ENCODE measurements at regions not wholly inside any gene's neighbourhood (a gene's known extent, or its start where the extent isn't known, plus 50 kb on each side); places are given as distances from the start of the nearest gene placed in this dataset.

DNA sequence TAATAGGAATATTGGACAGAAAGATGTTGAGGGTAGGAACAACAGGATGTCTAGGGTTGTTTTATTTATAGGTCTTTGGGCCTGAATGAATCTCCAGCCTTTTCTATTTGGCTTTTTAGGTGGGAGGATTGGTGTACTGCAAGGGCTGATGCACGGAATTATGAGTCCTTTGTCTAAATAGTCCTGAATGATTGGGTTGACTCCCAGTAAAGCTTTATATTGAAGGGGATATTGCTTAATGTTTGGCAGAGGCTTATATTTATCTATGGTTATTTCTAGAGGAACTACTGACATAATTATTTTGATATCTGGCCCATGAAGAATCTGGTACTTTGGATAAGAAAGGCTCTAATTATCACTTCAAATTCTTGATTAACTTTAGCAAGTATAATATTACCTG, 253.6 kb upstream of the AVPR1A start:
- H4K5ac ChIP-seq (ENCODE audit: insufficient read length, low read depth, low read length): no peak overlapping the region
- no peak overlapping the region for H3T11ph ChIP-seq (ENCODE audit: low read length)
- H2AK5ac ChIP-seq (ENCODE audit: insufficient read length, low read length): no peak overlapping the region
- TF ChIP-seq, protein P1, sequence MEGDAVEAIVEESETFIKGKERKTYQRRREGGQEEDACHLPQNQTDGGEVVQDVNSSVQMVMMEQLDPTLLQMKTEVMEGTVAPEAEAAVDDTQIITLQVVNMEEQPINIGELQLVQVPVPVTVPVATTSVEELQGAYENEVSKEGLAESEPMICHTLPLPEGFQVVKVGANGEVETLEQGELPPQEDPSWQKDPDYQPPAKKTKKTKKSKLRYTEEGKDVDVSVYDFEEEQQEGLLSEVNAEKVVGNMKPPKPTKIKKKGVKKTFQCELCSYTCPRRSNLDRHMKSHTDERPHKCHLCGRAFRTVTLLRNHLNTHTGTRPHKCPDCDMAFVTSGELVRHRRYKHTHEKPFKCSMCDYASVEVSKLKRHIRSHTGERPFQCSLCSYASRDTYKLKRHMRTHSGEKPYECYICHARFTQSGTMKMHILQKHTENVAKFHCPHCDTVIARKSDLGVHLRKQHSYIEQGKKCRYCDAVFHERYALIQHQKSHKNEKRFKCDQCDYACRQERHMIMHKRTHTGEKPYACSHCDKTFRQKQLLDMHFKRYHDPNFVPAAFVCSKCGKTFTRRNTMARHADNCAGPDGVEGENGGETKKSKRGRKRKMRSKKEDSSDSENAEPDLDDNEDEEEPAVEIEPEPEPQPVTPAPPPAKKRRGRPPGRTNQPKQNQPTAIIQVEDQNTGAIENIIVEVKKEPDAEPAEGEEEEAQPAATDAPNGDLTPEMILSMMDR (conservative IDR thresholded peaks at IDR 0.05): no peak
- no peak overlapping the region for H3K4me2 ChIP-seq (ENCODE audit: insufficient read depth, insufficient read length, low read length)
- Mint-ChIP-seq H3K9me3 (peaks cover 5% of the 10 kb centered on the region in 2 experiments; a peak in 2 of 5 replicates), H3K27ac (no peak overlapping the region), H3K4me3 (no peak overlapping the region), H3K4me1 (no peaks in the 10 kb centered on the region), H3K36me3 (ENCODE audit: insufficient read depth in 1 of 3, low read depth in 3 of 3) (no peaks in the 10 kb centered on the region; a peak in 1 of 7 replicates), H3K27me3 (ENCODE audit: low read depth) (no peaks in the 10 kb centered on the region)
- H3K23me2 ChIP-seq (ENCODE audit: insufficient read length, low read depth, low read length, poor library complexity, severe bottlenecking): no peaks in the 10 kb centered on the region
- H3K4me1 ChIP-seq (ENCODE audit: insufficient read depth, low read length): no peaks in the 10 kb centered on the region
- H3K18ac ChIP-seq (ENCODE audit: insufficient read length, low read depth, low read length): no peak overlapping the region
- no peak overlapping the region for H2BK5ac ChIP-seq (ENCODE audit: insufficient read length, low read length)
- H2BK20ac ChIP-seq (ENCODE audit: low read depth, low read length, poor library complexity, severe bottlenecking): no peak overlapping the region
- no peaks in the 10 kb centered on the region for H3K9me3 ChIP-seq (ENCODE audit: control insufficient read depth, low read depth, low read length)
- no peak overlapping the region for H4K8ac ChIP-seq (replicated peaks; ENCODE audit: insufficient read length, low read depth, low read length)
- no peak overlapping the region for H4K91ac ChIP-seq (ENCODE audit: insufficient read length, low read depth, low read length)
- no CpG with 5 or more reads among the region's 1 CpG for WGBS (ENCODE audit: extremely low coverage, insufficient read length, low lambda C conversion rate)
- no peaks in the 10 kb centered on the region for H3K27me3 ChIP-seq (ENCODE audit: insufficient read depth, low read length)
- H2BK15ac ChIP-seq (ENCODE audit: low read depth, low read length): no peak overlapping the region
- no peak overlapping the region for H2BK12ac ChIP-seq (ENCODE audit: insufficient read length, low read depth, low read length)
- no peak overlapping the region for H3K27ac ChIP-seq (ENCODE audit: insufficient read length, low read depth, low read length)
- H3K14ac ChIP-seq (ENCODE audit: insufficient read depth, low read length): no peak overlapping the region
- H4K20me1 ChIP-seq (ENCODE audit: control insufficient read depth, insufficient read depth, insufficient read length): no peaks in the 10 kb centered on the region
- DNase-seq: no peak
- H2AFZ ChIP-seq (ENCODE audit: low read length): no peak overlapping the region
- H3K79me2 ChIP-seq (ENCODE audit: insufficient read depth, low read length): no peaks in the 10 kb centered on the region
- H3K4ac ChIP-seq (ENCODE audit: low read depth, low read length): no peak overlapping the region
- no peak overlapping the region for H2BK120ac ChIP-seq (ENCODE audit: low read depth, low read length, poor library complexity, severe bottlenecking)
- H3K56ac ChIP-seq (ENCODE audit: insufficient read length, low read depth, low read length): no peak overlapping the region
- no peak overlapping the region for H3K9ac ChIP-seq (ENCODE audit: extremely low read depth, insufficient read length, low read length)
- H3K23ac ChIP-seq (ENCODE audit: insufficient read length, low read depth, low read length): no peak overlapping the region
- no peaks in the 10 kb centered on the region for H3K79me1 ChIP-seq (ENCODE audit: insufficient read depth, low read depth, low read length, poor library complexity, severe bottlenecking)
